Loucy (cell line): ENCODE measurements at regions not wholly inside any gene's neighbourhood (a gene's known extent, or its start where the extent isn't known, plus 50 kb on each side); places are given as distances from the start of the nearest gene placed in this dataset.
"Not testable (repeated sequence)": the region's sequence is repeated elsewhere in the genome, so short reads cannot be mapped to it uniquely, and the experiment has no call there.

Source experiments
- H2AFZ ChIP-seq: fragments of 200-600 bp; sonication (generic); 2 replicates; pipeline ENCODE4 v1.6.0; 2016; ENCODE audit warnings: antibody characterized with exemption, mild to moderate bottlenecking, low read length, moderate library complexity
- H3F3A ChIP-seq: fragments of 200-600 bp; 2 replicates; pipeline ENCODE4 v1.6.0; 2016; ENCODE audit warnings: antibody characterized with exemption, low read depth, mild to moderate bottlenecking
- H3K27me3 ChIP-seq: fragments of 200-600 bp; sonication (generic); 2 replicates; pipeline ENCODE4 v1.6.1; 2014; ENCODE audit warnings: low read length, mild to moderate bottlenecking; ENCODE audit not compliant: insufficient read depth, poor library complexity, severe bottlenecking
- H3K36me3 ChIP-seq: fragments of 200-600 bp; sonication (generic); 2 replicates; pipeline ENCODE4 v1.6.1; 2016; ENCODE audit warnings: low read length; ENCODE audit not compliant: insufficient read depth
- H3K4me1 ChIP-seq: fragments of 200-600 bp; sonication (generic); 2 replicates; pipeline ENCODE4 v1.5.1; 2014; ENCODE audit warnings: low read length, mild to moderate bottlenecking; ENCODE audit not compliant: insufficient read depth, poor library complexity, severe bottlenecking
- H3K4me2 ChIP-seq: fragments of 200-600 bp; sonication (generic); 2 replicates; pipeline ENCODE4 v1.6.0; 2014; ENCODE audit warnings: antibody characterized with exemption, low read length, low read depth, mild to moderate bottlenecking; ENCODE audit not compliant: poor library complexity, severe bottlenecking
- H3K4me3 ChIP-seq: fragments of 200-600 bp; sonication (generic); 2 replicates; pipeline ENCODE4 v1.5.1; 2014; ENCODE audit warnings: low read length, mild to moderate bottlenecking, mixed read lengths; ENCODE audit not compliant: poor library complexity, severe bottlenecking
- H3K79me2 ChIP-seq: fragments of 200-600 bp; sonication (generic); 2 replicates; pipeline ENCODE4 v1.6.1; 2014; ENCODE audit warnings: low read length; ENCODE audit not compliant: insufficient read depth
- H3K9ac ChIP-seq: fragments of 200-600 bp; sonication (generic); 2 replicates; pipeline ENCODE4 v1.6.0; 2014; ENCODE audit warnings: mild to moderate bottlenecking, low read depth, low read length, moderate library complexity; ENCODE audit not compliant: poor library complexity, severe bottlenecking
- H3K9me2 ChIP-seq: fragments of 200-600 bp; sonication (generic); replicated peaks from 2 replicates; pipeline ENCODE4 v1.6.1; 2016; ENCODE audit warnings: low read depth, low read length, mixed read lengths
- H3K9me3 ChIP-seq: fragments of 200-600 bp; sonication (generic); 2 replicates; pipeline ENCODE4 v1.6.1; 2014; ENCODE audit warnings: mild to moderate bottlenecking, antibody characterized with exemption, low read length, low read depth; ENCODE audit not compliant: insufficient read depth
- H4K20me1 ChIP-seq: fragments of 200-600 bp; sonication (generic); 2 replicates; pipeline ENCODE4 v1.6.0; 2014; ENCODE audit warnings: antibody characterized with exemption, low read length, mild to moderate bottlenecking; ENCODE audit not compliant: insufficient read depth, poor library complexity, severe bottlenecking
- CTCF ChIP-seq: fragments of 200-600 bp; sonication (generic); conservative IDR thresholded peaks from 2 replicates; pipeline ENCODE4 v1.5.1; 2014; ENCODE audit warnings: mild to moderate bottlenecking, antibody characterized with exemption, low read length
- EZH2phosphoT487 ChIP-seq: fragments of 200-600 bp; IDR thresholded peaks from 2 replicates; pipeline ENCODE4 v1.6.1; 2018; ENCODE audit warnings: antibody characterized with exemption, mild to moderate bottlenecking, moderate library complexity, borderline replicate concordance

- Histone ChIP-seq H3K4me3 (peak overlapping the region; percentile 85), H3F3A (peaks cover 21% of the 10 kb centered on the region), H3K9me3 (no peaks in the 10 kb centered on the region), H3K36me3 (no peaks in the 10 kb centered on the region), H3K9ac (peak overlapping the region; percentile 92), H3K4me2 (peak overlapping the region; percentile 90), H2AFZ (no peak overlapping the region), H3K27me3 (no peaks in the 10 kb centered on the region), H3K79me2 (peaks cover 13% of the 10 kb centered on the region; the same call in 1 of the 2 replicates), H3K9me2 (no peaks in the 10 kb centered on the region), H3K4me1 (peaks cover 60% of the 10 kb centered on the region), H4K20me1 (no peaks in the 10 kb centered on the region)
- TF ChIP-seq CTCF (no peak), EZH2phosphoT487 (no peak)
These were observed 102.0 kb downstream of the OR2B2 start for GRCh38 chr6:27809939-27810767.

GRCh38 chr6:27809067-27809938 lies 102.9 kb downstream of the OR2B2 start:
- H4K20me1 ChIP-seq, result no peaks in the 10 kb centered on the region
- no peaks in the 10 kb centered on the region for H3K36me3 ChIP-seq
- H3K79me2 ChIP-seq, result peaks cover 13% of the 10 kb centered on the region; the same call in 1 of the 2 replicates
- no peaks in the 10 kb centered on the region for H3K9me2 ChIP-seq
- H3F3A ChIP-seq, result peaks cover 21% of the 10 kb centered on the region
- H2AFZ ChIP-seq, result no peak overlapping the region
- TF ChIP-seq CTCF (no peak), EZH2phosphoT487 (no peak)
- H3K9ac ChIP-seq, result peak overlapping the region; percentile 92
- peak overlapping the region; percentile 90 for H3K4me2 ChIP-seq
- H3K4me1 ChIP-seq, result peaks cover 57% of the 10 kb centered on the region
- H3K9me3 ChIP-seq, result no peaks in the 10 kb centered on the region
- H3K27me3 ChIP-seq, result no peaks in the 10 kb centered on the region
- peak overlapping the region; percentile 85 for H3K4me3 ChIP-seq

DNA sequence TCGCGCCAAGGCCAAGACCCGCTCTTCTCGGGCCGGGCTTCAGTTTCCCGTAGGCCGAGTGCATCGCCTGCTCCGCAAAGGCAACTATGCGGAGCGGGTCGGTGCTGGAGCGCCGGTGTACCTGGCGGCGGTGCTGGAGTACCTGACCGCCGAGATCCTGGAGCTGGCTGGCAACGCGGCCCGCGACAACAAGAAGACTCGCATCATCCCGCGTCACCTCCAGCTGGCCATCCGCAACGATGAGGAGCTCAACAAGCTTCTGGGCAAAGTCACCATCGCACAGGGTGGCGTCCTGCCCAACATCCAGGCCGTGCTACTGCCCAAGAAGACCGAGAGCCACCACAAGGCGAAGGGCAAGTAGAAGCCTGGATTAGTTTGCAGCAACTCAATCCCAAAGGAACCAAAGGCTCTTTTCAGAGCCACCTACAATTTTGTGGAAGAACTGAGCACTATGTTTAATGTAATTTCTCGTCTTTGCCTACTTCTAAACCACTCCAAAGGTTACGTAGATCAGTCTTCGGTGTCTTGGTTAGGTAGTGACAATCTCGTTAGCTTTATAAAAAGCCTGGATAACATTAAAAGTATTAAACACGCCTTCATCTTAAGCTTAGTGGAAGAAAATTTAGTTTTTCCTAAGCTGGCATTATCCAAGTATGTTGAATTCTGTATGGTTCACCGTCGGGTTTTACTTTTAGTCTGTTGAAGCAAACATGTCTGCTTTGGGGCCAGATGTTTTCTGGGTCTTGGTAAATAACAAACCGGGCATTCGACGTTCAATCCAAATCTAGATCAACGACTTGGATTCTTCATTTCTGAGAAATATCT lies 103.7 kb downstream of the OR2B2 start:
- H2AFZ ChIP-seq, H3K9me2 ChIP-seq, H3K27me3 ChIP-seq, H3K9me3 ChIP-seq, H3K36me3 ChIP-seq, H4K20me1 ChIP-seq: not testable (repeated sequence)
- H3K4me1 ChIP-seq, result peaks cover 50% of the 10 kb centered on the region
- H3K9ac ChIP-seq, result peak overlapping the region; percentile 92
- peak overlapping the region; percentile 85 for H3K4me3 ChIP-seq
- peaks cover 13% of the 10 kb centered on the region for H3F3A ChIP-seq
- H3K4me2 ChIP-seq, result peak overlapping the region; percentile 90
- peaks cover 13% of the 10 kb centered on the region; the same call in 1 of the 2 replicates for H3K79me2 ChIP-seq

DNA sequence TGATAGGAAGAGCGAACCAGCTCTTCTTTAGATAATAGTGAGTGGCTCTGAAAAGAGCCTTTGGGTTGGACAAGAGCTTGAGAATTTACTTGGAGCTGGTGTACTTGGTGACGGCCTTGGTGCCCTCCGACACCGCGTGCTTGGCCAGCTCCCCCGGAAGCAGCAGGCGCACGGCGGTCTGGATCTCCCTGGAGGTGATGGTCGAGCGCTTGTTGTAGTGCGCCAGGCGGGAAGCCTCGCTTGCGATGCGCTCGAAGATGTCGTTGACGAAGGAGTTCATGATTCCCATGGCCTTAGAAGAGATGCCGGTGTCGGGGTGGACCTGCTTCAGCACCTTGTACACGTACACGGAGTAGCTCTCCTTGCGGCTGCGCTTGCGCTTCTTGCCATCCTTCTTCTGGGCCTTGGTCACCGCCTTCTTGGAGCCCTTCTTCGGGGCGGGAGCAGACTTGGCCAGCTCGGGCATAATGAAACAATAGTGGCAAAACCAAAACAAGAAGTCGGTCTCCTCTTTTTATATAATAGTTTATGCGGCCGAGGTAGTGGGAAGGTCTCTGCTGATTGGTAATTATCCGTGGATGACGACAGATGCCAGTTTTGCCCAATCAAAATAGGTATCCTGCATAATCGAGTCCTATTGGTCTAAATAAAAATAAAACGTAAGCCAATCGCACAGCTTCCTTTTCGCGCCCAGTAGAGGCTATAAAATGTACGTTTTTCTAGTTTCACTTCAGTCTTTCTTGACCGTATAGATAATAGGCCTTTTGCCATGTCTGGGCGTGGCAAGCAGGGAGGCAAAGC lies 104.6 kb downstream of the OR2B2 start:
- not testable (repeated sequence) for H3K9me2 ChIP-seq, H3K36me3 ChIP-seq, H3K27me3 ChIP-seq, H3K9me3 ChIP-seq, H2AFZ ChIP-seq, H4K20me1 ChIP-seq
- peak overlapping the region; percentile 92 for H3K9ac ChIP-seq
- H3K4me3 ChIP-seq, result peak overlapping the region; percentile 85
- peaks cover 13% of the 10 kb centered on the region; the same call in 1 of the 2 replicates for H3K79me2 ChIP-seq
- peaks cover 13% of the 10 kb centered on the region for H3F3A ChIP-seq
- H3K4me2 ChIP-seq, result peak overlapping the region; percentile 90
- peaks cover 44% of the 10 kb centered on the region for H3K4me1 ChIP-seq
